Activated CD8-positive, alpha-beta memory T cell treated with anti-CD3 and anti-CD28 coated beads, Interleukin-2, amount 50 U/mL, for 24 hours (primary cell): ENCODE measurements at regions not wholly inside any gene's neighbourhood (a gene's known extent, or its start where the extent isn't known, plus 50 kb on each side); places are given as distances from the start of the nearest gene placed in this dataset.

Experiments
- DNase-seq: peaks from one replicate; pipeline ENCODE4 v3.0.0-alpha.2; 2020; ENCODE audit errors: extremely low read depth

- no peak for DNase-seq
These were observed 173.2 kb upstream of the HDAC4 start for GRCh38 chr2:239574054-239574433.

GRCh38 chr2:239570971-239571520, 170.2 kb upstream of the HDAC4 start:
- DNase-seq = no peak

DNA sequence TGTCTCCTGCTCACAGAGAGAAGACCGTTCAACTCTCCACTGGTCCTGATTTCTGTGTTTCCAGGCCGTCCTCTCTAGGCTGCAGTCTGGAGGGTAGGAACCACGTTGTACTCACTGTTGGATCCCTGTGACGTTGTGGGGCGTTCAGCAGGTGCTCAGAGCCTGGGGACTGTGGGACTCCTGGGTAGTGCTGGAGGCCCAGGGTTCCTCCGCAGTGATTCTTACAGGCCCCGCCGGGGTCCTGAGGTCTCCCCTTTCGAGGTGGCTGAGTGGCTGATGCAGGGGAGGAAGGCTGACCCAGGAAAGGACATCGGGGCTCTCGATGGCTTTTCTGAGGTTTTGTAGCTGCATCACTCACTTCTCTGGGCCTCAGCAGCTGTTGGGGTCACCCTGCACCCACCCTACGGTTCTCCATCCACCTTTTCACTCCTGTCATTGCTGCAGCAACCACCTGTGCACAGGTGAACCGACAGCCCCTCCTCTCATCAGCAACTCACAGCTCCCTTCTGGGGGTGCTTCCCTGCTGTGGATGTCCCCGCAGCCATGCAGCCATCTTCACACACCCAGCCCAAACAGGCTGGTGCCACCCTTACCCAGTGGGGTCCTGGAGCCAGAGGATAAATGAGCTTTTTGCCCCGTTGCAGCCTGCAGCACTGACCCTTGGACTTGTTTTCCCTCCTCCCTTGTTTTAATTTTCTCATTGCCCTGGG, 169.6 kb upstream of the HDAC4 start:
- no peak for DNase-seq

GRCh38 chr2:239569401-239570090, 168.7 kb upstream of the HDAC4 start:
- no peak for DNase-seq

DNA sequence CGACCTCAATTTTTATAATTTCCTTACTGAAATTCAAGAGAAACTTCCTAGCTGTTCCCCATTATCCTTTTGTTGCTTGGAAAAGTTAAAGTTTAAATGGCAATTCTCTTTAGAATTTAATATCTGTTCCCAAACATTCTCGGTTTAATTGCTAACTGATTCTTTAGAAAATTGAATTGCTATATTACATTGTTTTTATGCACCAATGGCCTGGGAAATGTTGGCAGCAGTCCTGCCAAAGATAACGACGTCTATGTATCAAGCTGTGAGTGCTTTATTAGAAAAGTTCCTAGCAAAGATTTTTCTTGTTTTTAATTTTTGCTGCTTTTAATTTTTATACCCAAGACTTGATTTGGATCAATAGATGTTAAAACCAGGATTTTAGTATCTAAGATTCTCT, 167.8 kb upstream of the HDAC4 start:
- no peak for DNase-seq

GRCh38 chr2:239567786-239568185, 167.0 kb upstream of the HDAC4 start:
- DNase-seq = no peak

GRCh38 chr2:239566995-239567568, 166.3 kb upstream of the HDAC4 start:
- no peak for DNase-seq

DNA sequence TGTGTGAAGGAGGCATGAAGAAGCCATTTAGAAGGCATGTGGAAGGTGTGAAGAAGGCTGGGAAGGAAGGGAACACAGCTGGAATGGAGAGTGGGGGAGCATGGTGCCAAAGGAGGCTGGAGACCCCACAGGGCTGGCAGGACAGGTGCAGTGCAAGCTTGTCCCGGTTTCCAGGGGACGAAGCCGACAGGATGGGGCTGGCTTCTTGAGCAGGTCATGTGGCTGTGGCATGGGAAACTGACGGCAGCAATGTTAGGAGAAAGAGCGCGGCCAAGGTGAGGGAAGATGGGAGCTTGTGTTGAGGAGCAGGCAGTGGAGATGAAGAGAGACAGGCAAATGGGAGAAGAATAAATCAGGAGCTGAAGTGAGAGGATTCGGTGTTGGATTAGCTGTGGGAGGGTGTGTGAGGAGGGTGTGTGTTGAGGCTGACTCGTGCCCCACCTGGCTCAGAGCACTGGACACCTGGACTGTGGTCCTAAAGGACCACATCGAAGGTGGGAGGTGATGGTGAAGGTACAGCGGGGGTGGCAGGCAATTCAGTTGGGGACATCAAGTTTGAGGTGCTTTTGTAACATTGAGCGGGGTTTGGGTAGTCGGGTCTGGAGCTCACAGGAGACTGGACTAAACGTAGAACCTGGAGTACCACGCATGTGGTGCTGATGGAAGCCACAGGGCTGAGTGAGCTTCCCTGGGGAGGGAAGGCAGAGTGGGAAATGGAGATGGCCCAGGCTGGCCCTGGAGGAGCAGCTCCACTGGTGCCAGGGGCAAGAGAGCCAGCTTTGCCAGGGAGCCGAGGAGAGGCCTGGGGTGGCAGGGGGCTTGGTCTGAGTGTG, 165.6 kb upstream of the HDAC4 start:
- DNase-seq = no peak

- no peak for DNase-seq
These were observed 163.8 kb upstream of the HDAC4 start for GRCh38 chr2:239564587-239564986.

DNA sequence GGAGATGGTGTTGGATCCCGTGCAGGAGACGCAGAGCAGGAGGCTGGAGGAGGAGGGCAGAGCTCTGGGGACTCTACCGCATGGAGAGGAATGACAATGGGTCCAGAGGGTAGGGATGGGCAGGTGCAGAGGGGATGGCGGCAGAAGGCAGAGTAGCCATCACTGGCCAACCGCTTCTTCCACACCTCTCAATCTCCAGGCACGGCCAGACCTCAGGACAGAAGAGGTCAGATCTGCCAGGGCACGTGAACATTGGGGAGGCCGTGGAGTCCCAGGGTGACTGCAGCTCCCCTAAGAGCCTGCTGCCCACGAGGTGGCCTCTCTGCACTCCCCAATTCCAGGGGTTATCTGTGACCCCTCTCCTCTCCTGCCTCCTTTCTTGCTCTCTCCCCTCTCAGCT, 162.7 kb upstream of the HDAC4 start:
- no peak for DNase-seq

- no peak for DNase-seq
These were observed 160.7 kb upstream of the HDAC4 start for GRCh38 chr2:239561446-239562001.

DNA sequence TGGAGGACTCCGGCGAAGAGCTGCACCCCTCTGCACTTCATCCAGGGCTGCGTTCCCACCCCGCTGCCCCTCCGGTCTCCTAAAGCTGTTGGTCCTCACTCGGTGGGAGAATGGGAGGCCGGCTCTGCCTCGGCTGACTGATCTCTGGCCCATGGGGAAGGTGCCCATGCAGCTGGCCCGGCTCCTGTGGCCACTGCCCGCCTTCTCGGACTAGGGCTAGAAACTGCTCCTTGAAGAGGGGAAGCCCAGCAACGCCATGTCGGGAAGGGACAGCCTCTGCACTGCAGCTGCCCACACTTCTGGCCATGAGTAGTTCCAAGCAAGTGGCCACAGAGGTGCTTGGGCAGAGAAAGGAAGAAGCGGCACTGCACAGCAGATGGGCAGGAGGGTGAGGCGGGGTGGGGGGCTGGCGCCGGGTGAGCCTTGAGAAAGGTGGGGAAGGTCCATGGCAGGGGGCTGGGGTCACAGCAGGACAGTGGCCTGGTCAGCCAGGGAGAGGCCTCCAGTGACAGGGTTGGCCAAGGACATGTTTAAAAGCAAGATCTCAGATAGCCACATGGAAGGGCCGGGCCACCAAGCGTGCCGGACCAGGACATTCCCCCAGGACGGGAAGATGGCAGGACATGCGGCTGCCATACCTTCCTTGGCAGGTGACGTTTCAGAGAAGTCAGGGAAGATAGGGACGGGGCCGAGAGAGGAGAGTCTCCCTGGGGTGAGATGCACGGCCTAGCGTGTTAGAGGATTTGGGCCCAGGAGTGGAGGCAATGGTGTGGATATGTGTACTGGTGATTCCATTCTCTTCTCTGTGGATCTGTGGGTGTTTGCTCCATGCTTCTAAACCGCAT, 158.8 kb upstream of the HDAC4 start:
- DNase-seq = no peak

- no peak for DNase-seq
These were observed 157.8 kb upstream of the HDAC4 start for GRCh38 chr2:239558661-239559060.

DNA sequence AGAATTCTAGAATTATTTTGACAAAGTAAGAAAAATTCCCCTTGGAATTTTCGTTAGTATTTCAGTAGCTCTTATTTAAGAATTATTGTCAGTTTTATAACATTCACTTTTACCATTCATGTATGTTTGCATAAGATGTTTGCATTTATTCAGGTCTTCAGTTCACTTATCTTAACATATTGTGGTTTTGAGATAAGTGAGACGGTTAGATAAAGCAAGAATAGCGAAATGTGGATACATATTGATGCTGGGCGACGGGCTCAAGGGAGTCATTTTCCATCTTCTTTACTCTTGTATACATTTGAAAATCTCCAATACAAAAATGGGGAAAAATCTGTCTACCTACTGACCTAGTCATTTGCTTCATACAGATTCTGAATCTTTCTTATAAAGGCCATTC, 156.7 kb upstream of the HDAC4 start:
- no peak for DNase-seq

DNA sequence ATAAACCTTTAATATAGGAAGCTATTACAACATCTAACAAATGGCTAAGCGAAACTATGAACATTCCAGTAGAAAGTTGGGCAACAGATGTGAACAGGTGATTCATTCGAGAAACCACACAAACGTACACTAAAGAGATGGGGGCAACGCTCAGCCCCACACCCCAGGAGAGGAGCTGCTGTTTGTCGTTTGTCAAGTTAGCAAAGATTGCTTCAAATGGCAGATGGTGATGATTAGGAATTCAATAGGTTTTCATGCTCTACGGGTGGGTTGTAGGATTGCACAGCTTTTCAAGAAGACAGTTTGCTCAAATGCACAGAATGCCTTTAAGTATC, 154.7 kb upstream of the HDAC4 start:
- DNase-seq = no peak

GRCh38 chr2:239554766-239555570, 154.1 kb upstream of the HDAC4 start:
- DNase-seq = no peak

DNA sequence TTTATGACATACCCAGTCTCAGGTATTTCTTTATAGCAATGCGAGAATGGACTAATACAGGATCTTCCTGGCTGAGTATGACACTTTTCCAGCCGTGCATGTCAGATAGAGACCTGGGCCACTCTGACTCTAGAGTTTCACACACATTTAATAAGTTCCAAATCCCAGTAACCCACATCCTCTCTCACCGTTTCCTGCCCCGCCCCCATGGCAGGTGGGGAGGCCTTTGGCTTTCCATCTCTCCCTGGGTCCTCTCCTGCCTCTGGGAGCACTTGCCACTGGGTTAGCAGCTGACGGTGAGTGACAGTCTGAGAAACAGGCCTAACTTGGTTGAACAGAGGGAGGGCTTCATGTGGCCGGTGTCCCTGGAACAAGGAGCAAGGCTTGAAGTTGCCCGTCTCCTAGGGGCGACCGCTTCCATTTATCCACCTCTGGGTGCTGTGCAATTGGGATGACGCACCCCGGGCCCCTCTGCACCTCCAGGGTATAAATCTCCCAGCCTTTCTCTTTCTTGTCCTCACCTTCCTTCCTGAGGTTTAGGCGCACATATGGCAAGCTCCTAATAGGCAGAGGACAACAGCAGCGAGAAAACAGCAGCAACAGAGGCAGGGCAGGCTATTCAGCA, 152.7 kb upstream of the HDAC4 start:
- DNase-seq = no peak

DNA sequence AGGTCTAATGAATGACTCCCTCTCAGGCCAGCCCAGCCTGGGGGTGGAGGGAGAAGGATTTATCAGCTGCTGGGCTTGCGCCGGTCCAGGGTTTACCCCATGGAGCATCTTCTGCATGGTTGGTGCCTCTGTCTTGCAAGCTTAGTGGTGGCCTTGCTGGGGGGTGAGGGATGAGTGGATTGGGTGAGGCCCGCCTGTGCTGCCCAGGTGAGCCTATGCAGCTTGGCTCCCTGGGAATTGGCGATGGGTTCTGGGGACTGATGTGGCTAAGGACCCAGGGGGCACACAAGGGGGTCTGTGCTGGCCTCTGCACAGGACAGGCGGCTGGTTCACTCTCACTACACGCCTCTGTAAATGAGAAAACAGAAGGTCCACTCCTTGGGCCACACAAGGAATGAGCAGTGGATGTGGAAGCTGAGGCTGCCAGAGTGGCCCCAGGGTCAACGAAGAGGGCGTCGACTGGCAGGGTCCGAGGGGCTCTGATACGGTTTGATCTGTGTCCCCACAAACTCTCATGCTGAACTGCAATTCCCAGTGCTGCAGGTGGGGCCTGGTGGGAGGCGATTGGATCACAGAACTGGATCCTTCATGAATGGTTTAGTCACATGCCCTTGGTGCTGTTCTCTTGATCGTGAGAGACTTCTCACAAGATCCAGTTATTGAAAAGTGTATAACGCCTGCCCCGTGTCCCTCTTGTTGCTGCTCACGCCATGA, 151.6 kb upstream of the HDAC4 start:
- DNase-seq = no peak

GRCh38 chr2:239551206-239551605, 150.4 kb upstream of the HDAC4 start:
- no peak for DNase-seq
